Natural killer cell (primary cell): ENCODE measurements at regions not wholly inside any gene's neighbourhood (a gene's known extent, or its start where the extent isn't known, plus 50 kb on each side); places are given as distances from the start of the nearest gene placed in this dataset.
"Not testable (repeated sequence)": the region's sequence is repeated elsewhere in the genome, so short reads cannot be mapped to it uniquely, and the experiment has no call there.

Source experiments
- ATAC-seq, 3 donors: fragments of 150-1000 bp in 2 of 3; fragments of 200-7000 bp in 1 of 3; cut with Tn5 transposase; 1 replicate in 1 of 3; 2 replicates in 2 of 3; pipeline ENCODE4 v1.10.0; 2021; ENCODE audit warnings: mild to moderate bottlenecking in 2 of 3, moderate library complexity in 2 of 3
- DNase-seq, 2 donors: peaks; one replicate each; pipeline versions ENCODE4 v3.0.0 to v3.0.0-alpha.2; 2013 to 2021; ENCODE audit warnings: mixed read lengths in 1 of 2
- H3K27ac ChIP-seq: one replicate; pipeline ENCODE4 v1.5.1; 2013; ENCODE audit warnings: mild to moderate bottlenecking, low read length
- H3K27me3 ChIP-seq: one replicate; pipeline ENCODE4 v1.6.1; 2013; ENCODE audit warnings: low read length; ENCODE audit not compliant: control insufficient read depth, insufficient read depth
- H3K36me3 ChIP-seq: one replicate; pipeline ENCODE4 v1.6.1; 2013; ENCODE audit warnings: low read length; ENCODE audit not compliant: control insufficient read depth, insufficient read depth
- H3K4me1 ChIP-seq: one replicate; pipeline ENCODE4 v1.6.1; 2013; ENCODE audit warnings: low read length; ENCODE audit not compliant: control insufficient read depth, insufficient read depth
- H3K4me3 ChIP-seq: one replicate; pipeline ENCODE4 v1.5.1; 2013; ENCODE audit warnings: low read length
- H3K9me3 ChIP-seq: one replicate; pipeline ENCODE4 v1.6.1; 2013; ENCODE audit warnings: low read length; ENCODE audit not compliant: control insufficient read depth, insufficient read depth
- H3K27ac Mint-ChIP-seq, 2 donors: one replicate each; pipeline ENCODE4 v1.8.0; 2022; ENCODE audit warnings: mild to moderate bottlenecking in 2 of 2, mixed read lengths in 2 of 2, moderate library complexity in 1 of 2
- H3K27me3 Mint-ChIP-seq, 2 donors: one replicate each; pipeline ENCODE4 v1.8.0; 2022; ENCODE audit warnings: low read depth in 2 of 2, mixed read lengths in 2 of 2
- H3K36me3 Mint-ChIP-seq: one replicate; pipeline ENCODE4 v1.8.0; 2022; ENCODE audit warnings: mixed read lengths
- H3K4me1 Mint-ChIP-seq, 2 donors: one replicate each; pipeline ENCODE4 v1.8.0; 2022; ENCODE audit warnings: mixed read lengths in 2 of 2
- H3K4me3 Mint-ChIP-seq: one replicate; pipeline ENCODE4 v1.8.0; 2022; ENCODE audit warnings: mild to moderate bottlenecking, moderate library complexity, mixed read lengths
- H3K9me3 Mint-ChIP-seq, 2 donors: one replicate each; pipeline ENCODE4 v1.8.0; 2022; ENCODE audit warnings: mixed read lengths in 2 of 2
- CTCF ChIP-seq: fragments of 200-600 bp; IDR thresholded peaks from one replicate; pipeline ENCODE4 v1.8.0; 2022; ENCODE audit warnings: antibody characterized with exemption
- WGBS: methylation state at CpG from one replicate; pipeline ENCODE4 v1.1.7; 2013; ENCODE audit warnings: missing lambda C conversion rate; ENCODE audit not compliant: insufficient coverage; 5-methylcytosine and 5-hydroxymethylcytosine counted together
- intact Hi-C: fragments of 100-400 bp; cut with micrococcal nuclease; formaldehyde crosslinking; loops from one replicate; pipeline ENCODE4 v1.14.2; 2022

- WGBS: 86% methylated on average over 16 of the region's 18 CpGs
- Mint-ChIP-seq H3K27me3 (no peaks in the 10 kb centered on the region), H3K27ac (no peak overlapping the region), H3K4me3 (no peak overlapping the region), H3K9me3 (no peaks in the 10 kb centered on the region), H3K36me3 (no peaks in the 10 kb centered on the region), H3K4me1 (no peaks in the 10 kb centered on the region)
- ATAC-seq: no peak
- no peak for TF ChIP-seq CTCF
- peaks cover 40% of the 10 kb centered on the region for H3K9me3 ChIP-seq
- H3K36me3 ChIP-seq: no peaks in the 10 kb centered on the region
- H3K4me3 ChIP-seq: no peak overlapping the region
- intact Hi-C loops: no loop called here
- no peaks in the 10 kb centered on the region for H3K27me3 ChIP-seq
- no peaks in the 10 kb centered on the region for H3K4me1 ChIP-seq
- H3K27ac ChIP-seq: no peak overlapping the region
- DNase-seq: no peak
These were observed 2422.9 kb upstream of the PCDH20 start for GRCh38 chr13:63838366-63839110.

- ATAC-seq, H3K27me3 Mint-ChIP-seq, H3K27ac Mint-ChIP-seq, H3K27me3 ChIP-seq, H3K4me1 ChIP-seq, H3K9me3 Mint-ChIP-seq, H3K4me1 Mint-ChIP-seq, H3K4me3 ChIP-seq, H3K4me3 Mint-ChIP-seq, H3K36me3 Mint-ChIP-seq, H3K36me3 ChIP-seq, H3K27ac ChIP-seq, DNase-seq, intact Hi-C loops: not testable (repeated sequence)
- WGBS: 91% methylated on average over 14 of the region's 21 CpGs
- peaks cover 39% of the 10 kb centered on the region for H3K9me3 ChIP-seq
These were observed 2422.1 kb upstream of the PCDH20 start for GRCh38 chr13:63837701-63838100.

GRCh38 chr13:63829609-63830008 lies 2414.0 kb upstream of the PCDH20 start:
- H3K4me3 ChIP-seq: not testable (repeated sequence)

GRCh38 chr13:63821785-63822184 lies 2406.1 kb upstream of the PCDH20 start:
- H3K4me1 ChIP-seq, H3K9me3 Mint-ChIP-seq, H3K36me3 ChIP-seq, ATAC-seq, H3K9me3 ChIP-seq, intact Hi-C loops, DNase-seq, H3K27me3 Mint-ChIP-seq, H3K36me3 Mint-ChIP-seq, H3K4me3 Mint-ChIP-seq, H3K4me1 Mint-ChIP-seq, H3K4me3 ChIP-seq, H3K27ac ChIP-seq, H3K27ac Mint-ChIP-seq, H3K27me3 ChIP-seq: not testable (repeated sequence)
- WGBS: no CpG with 5 or more reads among the region's 5 CpGs

More at GRCh38 chr13:63829609-63830008, 2414.0 kb upstream of the PCDH20 start:
- H3K4me3 Mint-ChIP-seq, ATAC-seq, H3K4me1 ChIP-seq, H3K4me1 Mint-ChIP-seq, H3K9me3 Mint-ChIP-seq, H3K27me3 Mint-ChIP-seq, H3K27ac ChIP-seq, intact Hi-C loops, H3K9me3 ChIP-seq, H3K36me3 ChIP-seq, H3K27ac Mint-ChIP-seq, H3K36me3 Mint-ChIP-seq, DNase-seq, H3K27me3 ChIP-seq: not testable (repeated sequence)
- WGBS: no CpG with 5 or more reads among the region's 2 CpGs

- H3K4me1 ChIP-seq, H3K4me3 ChIP-seq, H3K9me3 ChIP-seq, H3K36me3 ChIP-seq, H3K27me3 ChIP-seq, H3K4me1 Mint-ChIP-seq, intact Hi-C loops, H3K36me3 Mint-ChIP-seq, H3K27ac Mint-ChIP-seq, ATAC-seq, DNase-seq, H3K4me3 Mint-ChIP-seq, H3K27ac ChIP-seq, H3K27me3 Mint-ChIP-seq: not testable (repeated sequence)
- WGBS: 91% methylated on average over 39 of the region's 41 CpGs
- H3K9me3 Mint-ChIP-seq: peaks cover 12 to 21% of the 10 kb centered on the region in 2 donors
These were observed 2395.9 kb upstream of the PCDH20 start for GRCh38 chr13:63811428-63812004.

- H3K4me3 Mint-ChIP-seq, H3K4me3 ChIP-seq, H3K27ac ChIP-seq, H3K9me3 Mint-ChIP-seq, H3K27me3 Mint-ChIP-seq, H3K27ac Mint-ChIP-seq, H3K36me3 ChIP-seq, DNase-seq, ATAC-seq, H3K4me1 ChIP-seq, H3K9me3 ChIP-seq, H3K4me1 Mint-ChIP-seq, H3K36me3 Mint-ChIP-seq, H3K27me3 ChIP-seq, intact Hi-C loops: not testable (repeated sequence)
- whole genome bisulfite sequencing: 100% methylated on average over 1 of the region's 2 CpGs
These were observed 2375.5 kb upstream of the PCDH20 start for GRCh38 chr13:63791134-63791533.
